MM.1S (cell line): ENCODE measurements at regions not wholly inside any gene's neighbourhood (a gene's known extent, or its start where the extent isn't known, plus 50 kb on each side); places are given as distances from the start of the nearest gene placed in this dataset.

Experiments
- EZH2 ChIP-seq: fragments of 300-600 bp; sonication (generic); optimal IDR thresholded peaks from 2 replicates; pipeline ENCODE3; 2017; ENCODE audit warnings: low read depth, mild to moderate bottlenecking, antibody characterized with exemption, low read length, mixed read lengths
- TF ChIP-seq, protein P1 (sequence below): fragments of 300-600 bp; sonication (generic); IDR thresholded peaks from 2 replicates; pipeline ENCODE4 v1.5.1; 2016; ENCODE audit warnings: antibody characterized with exemption, low read length, mixed read lengths

DNA sequence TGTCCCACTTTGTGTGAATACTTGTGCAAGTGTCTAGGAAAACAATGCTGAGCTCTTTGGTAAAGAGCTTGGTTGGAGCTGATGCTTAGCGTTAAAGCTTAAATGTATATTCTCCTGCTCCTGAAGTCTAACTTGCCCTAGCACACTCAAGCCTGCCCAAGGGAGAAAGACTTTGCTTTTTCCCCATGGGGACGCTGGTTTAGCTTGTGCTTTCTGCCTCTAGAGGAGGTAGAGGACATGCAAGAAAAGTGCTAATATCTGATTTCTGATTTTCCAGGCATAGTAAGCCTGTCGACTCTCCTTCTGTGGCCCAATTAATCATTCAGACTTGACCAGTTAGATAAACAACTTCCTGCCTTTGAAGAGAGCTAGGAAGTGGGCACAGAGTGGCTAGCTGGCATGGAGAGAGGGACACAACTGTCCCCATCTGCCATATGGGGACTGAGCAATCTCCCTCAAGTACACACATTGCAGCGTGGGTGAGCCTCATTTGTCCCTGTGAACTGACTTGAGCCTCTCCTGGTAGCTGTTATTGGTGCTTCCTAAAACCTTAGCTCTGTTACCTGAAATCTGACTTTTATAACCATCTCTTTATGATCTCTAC lies 348.4 kb downstream of the BRINP1 start:
- TF ChIP-seq, protein P1, sequence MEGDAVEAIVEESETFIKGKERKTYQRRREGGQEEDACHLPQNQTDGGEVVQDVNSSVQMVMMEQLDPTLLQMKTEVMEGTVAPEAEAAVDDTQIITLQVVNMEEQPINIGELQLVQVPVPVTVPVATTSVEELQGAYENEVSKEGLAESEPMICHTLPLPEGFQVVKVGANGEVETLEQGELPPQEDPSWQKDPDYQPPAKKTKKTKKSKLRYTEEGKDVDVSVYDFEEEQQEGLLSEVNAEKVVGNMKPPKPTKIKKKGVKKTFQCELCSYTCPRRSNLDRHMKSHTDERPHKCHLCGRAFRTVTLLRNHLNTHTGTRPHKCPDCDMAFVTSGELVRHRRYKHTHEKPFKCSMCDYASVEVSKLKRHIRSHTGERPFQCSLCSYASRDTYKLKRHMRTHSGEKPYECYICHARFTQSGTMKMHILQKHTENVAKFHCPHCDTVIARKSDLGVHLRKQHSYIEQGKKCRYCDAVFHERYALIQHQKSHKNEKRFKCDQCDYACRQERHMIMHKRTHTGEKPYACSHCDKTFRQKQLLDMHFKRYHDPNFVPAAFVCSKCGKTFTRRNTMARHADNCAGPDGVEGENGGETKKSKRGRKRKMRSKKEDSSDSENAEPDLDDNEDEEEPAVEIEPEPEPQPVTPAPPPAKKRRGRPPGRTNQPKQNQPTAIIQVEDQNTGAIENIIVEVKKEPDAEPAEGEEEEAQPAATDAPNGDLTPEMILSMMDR = no peak
- TF ChIP-seq EZH2 = no peak
